ENCODE measurements at regions not wholly inside any gene's neighbourhood (a gene's known extent, or its start where the extent isn't known, plus 50 kb on each side); places are given as distances from the start of the nearest gene placed in this dataset.

- no peak overlapping the region for H3K4me3 ChIP-seq (ENCODE audit: control insufficient read depth, low read depth, low read length)
Measured at GRCh38 chr6:108785653-108786052, 62.6 kb upstream of the ARMC2 start.

GRCh38 chr6:108788416-108788815, 59.8 kb upstream of the ARMC2 start:
- H3K4me3 ChIP-seq (ENCODE audit: control insufficient read depth, low read depth, low read length) = no peak overlapping the region
- DNase-seq (ENCODE audit: low read depth) = no peak
- TF ChIP-seq CTCF (IDR thresholded peaks at IDR 0.05; ENCODE audit: control insufficient read depth, insufficient read depth, low read depth, low read length, missing control alignments) = no peak

More at GRCh38 chr6:108785653-108786052, 62.6 kb upstream of the ARMC2 start:
- no peak for DNase-seq (ENCODE audit: low read depth)
- no peak for TF ChIP-seq CTCF (IDR thresholded peaks at IDR 0.05; ENCODE audit: control insufficient read depth, insufficient read depth, low read depth, low read length, missing control alignments)

GRCh38 chr6:108789475-108789874, 58.7 kb upstream of the ARMC2 start:
- DNase-seq (ENCODE audit: low read depth) = no peak
- no peak for TF ChIP-seq CTCF (IDR thresholded peaks at IDR 0.05; ENCODE audit: control insufficient read depth, insufficient read depth, low read depth, low read length, missing control alignments)
- H3K4me3 ChIP-seq (ENCODE audit: control insufficient read depth, low read depth, low read length) = no peak overlapping the region

GRCh38 chr6:108791700-108792099, 56.5 kb upstream of the ARMC2 start:
- no peak for DNase-seq (ENCODE audit: low read depth)
- H3K4me3 ChIP-seq (ENCODE audit: control insufficient read depth, low read depth, low read length) = no peak overlapping the region
- TF ChIP-seq CTCF (IDR thresholded peaks at IDR 0.05; ENCODE audit: control insufficient read depth, insufficient read depth, low read depth, low read length, missing control alignments) = no peak

GRCh38 chr6:108793516-108794251, 54.5 kb upstream of the ARMC2 start:
- no peak for DNase-seq (ENCODE audit: low read depth)
- TF ChIP-seq CTCF (IDR thresholded peaks at IDR 0.05; ENCODE audit: control insufficient read depth, insufficient read depth, low read depth, low read length, missing control alignments) = no peak

DNA sequence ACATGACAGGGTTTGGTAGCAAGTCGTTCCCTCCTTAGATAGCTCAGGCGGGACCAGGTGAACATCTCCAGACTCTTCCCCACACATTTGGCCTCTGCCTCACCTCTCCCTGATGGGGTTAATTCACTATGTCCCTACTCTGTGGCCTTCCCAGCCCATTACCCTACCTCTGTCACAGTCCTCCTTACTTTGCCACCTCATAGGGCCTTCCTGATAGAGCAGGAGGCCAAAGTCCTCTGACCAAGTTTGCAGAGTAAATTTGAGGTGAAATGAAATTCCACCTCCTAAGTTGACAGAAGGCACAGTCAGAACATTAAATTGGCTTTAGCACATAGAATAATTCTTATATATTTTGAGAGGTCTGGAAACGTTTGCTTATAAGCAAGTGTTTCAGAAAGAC, 53.1 kb upstream of the ARMC2 start:
- H3K4me3 ChIP-seq (ENCODE audit: control insufficient read depth, low read depth, low read length) = no peak overlapping the region
- DNase-seq (ENCODE audit: low read depth) = no peak
- no peak for TF ChIP-seq CTCF (IDR thresholded peaks at IDR 0.05; ENCODE audit: control insufficient read depth, insufficient read depth, low read depth, low read length, missing control alignments)

More at GRCh38 chr6:108793516-108794251, 54.5 kb upstream of the ARMC2 start:
- no peak overlapping the region for H3K4me3 ChIP-seq (ENCODE audit: control insufficient read depth, low read depth, low read length)
